GM23338 (cell line): ENCODE measurements at regions not wholly inside any gene's neighbourhood (a gene's known extent, or its start where the extent isn't known, plus 50 kb on each side); places are given as distances from the start of the nearest gene placed in this dataset.

Experiments
- ATAC-seq: fragments of 200-7000 bp; cut with Tn5 transposase; 3 replicates; pipeline ENCODE4 v1.9.1; 2020
- DNase-seq: peaks from one replicate; pipeline ENCODE4 v3.0.0-alpha.2; 2015; ENCODE audit warnings: low spot score
- H2AFZ ChIP-seq: fragments of 200-600 bp; sonication (generic); 2 replicates; pipeline ENCODE4 v1.8.0; 2016; ENCODE audit warnings: antibody characterized with exemption, mild to moderate bottlenecking, moderate library complexity
- H3F3A ChIP-seq: fragments of 200-600 bp; sonication (generic); replicated peaks from 2 replicates; pipeline ENCODE4 v1.8.0; 2017; ENCODE audit warnings: antibody characterized with exemption, mixed run types, low read depth
- H3K27ac ChIP-seq: fragments of 200-600 bp; sonication (generic); 2 replicates; pipeline ENCODE4 v1.6.1; 2016; ENCODE audit warnings: low read depth
- H3K27me3 ChIP-seq: fragments of 200-600 bp; sonication (generic); 2 replicates; pipeline ENCODE4 v1.8.0; 2016; ENCODE audit warnings: mild to moderate bottlenecking, mixed run types, moderate library complexity; ENCODE audit not compliant: insufficient read depth
- H3K36me3 ChIP-seq: fragments of 200-600 bp; sonication (generic); 2 replicates; pipeline ENCODE4 v1.8.0; 2016; ENCODE audit warnings: mild to moderate bottlenecking; ENCODE audit not compliant: insufficient read depth
- H3K4me1 ChIP-seq: fragments of 200-600 bp; sonication (generic); 2 replicates; pipeline ENCODE4 v1.8.0; 2016; ENCODE audit warnings: mild to moderate bottlenecking, moderate library complexity; ENCODE audit not compliant: insufficient read depth
- H3K4me2 ChIP-seq: fragments of 200-600 bp; sonication (generic); 2 replicates; pipeline ENCODE4 v1.7.1; 2017; ENCODE audit warnings: mixed run types
- H3K4me3 ChIP-seq: fragments of 200-600 bp; sonication (generic); 2 replicates; pipeline ENCODE4 v1.6.1; 2016; ENCODE audit warnings: mixed run types
- H3K79me2 ChIP-seq: fragments of 200-600 bp; sonication (generic); replicated peaks from 2 replicates; pipeline ENCODE4 v1.8.0; 2017; ENCODE audit warnings: mild to moderate bottlenecking; ENCODE audit not compliant: insufficient read depth
- H3K9me2 ChIP-seq: fragments of 200-600 bp; sonication (generic); 2 replicates; pipeline ENCODE4 v1.8.0; 2017; ENCODE audit not compliant: insufficient read depth
- H4K20me1 ChIP-seq: fragments of 200-600 bp; sonication (generic); replicated peaks from 2 replicates; pipeline ENCODE4 v1.8.0; 2017; ENCODE audit warnings: mild to moderate bottlenecking; ENCODE audit not compliant: insufficient read depth
- H3K27ac Mint-ChIP-seq: 2 replicates; pipeline ENCODE4 v1.8.0; 2020; ENCODE audit warnings: inconsistent platforms, mild to moderate bottlenecking, moderate library complexity, mixed read lengths
- H3K27me3 Mint-ChIP-seq: 3 replicates; pipeline ENCODE4 v1.8.0; 2022; ENCODE audit warnings: low read depth, mild to moderate bottlenecking, moderate library complexity, mixed read lengths, inconsistent platforms; ENCODE audit not compliant: insufficient read depth, poor library complexity
- H3K36me3 Mint-ChIP-seq: 3 replicates; pipeline ENCODE4 v1.8.0; 2021; ENCODE audit warnings: low read depth, mild to moderate bottlenecking, inconsistent platforms, moderate library complexity, mixed read lengths
- H3K4me1 Mint-ChIP-seq: 3 replicates; pipeline ENCODE4 v1.8.0; 2020; ENCODE audit warnings: mild to moderate bottlenecking, inconsistent platforms, mixed read lengths
- H3K4me3 Mint-ChIP-seq: 3 replicates; pipeline ENCODE4 v1.8.0; 2021; ENCODE audit warnings: moderate library complexity, mild to moderate bottlenecking, inconsistent platforms, mixed read lengths
- H3K9me3 Mint-ChIP-seq: 3 replicates; pipeline ENCODE4 v1.8.0; 2020; ENCODE audit warnings: moderate library complexity, mild to moderate bottlenecking, inconsistent platforms, mixed read lengths
- CREB1 ChIP-seq: fragments of 250-450 bp; sonication (Bioruptor Pico); IDR thresholded peaks from 2 replicates; pipeline ENCODE4 v1.5.0; 2020; ENCODE audit warnings: low read depth, mild to moderate bottlenecking, moderate library complexity
- ETS1 ChIP-seq: IDR thresholded peaks from 2 replicates; pipeline ENCODE4 v1.6.1; 2016; ENCODE audit warnings: antibody characterized with exemption
- EZH2 ChIP-seq: fragments of 200-600 bp; sonication (generic); IDR thresholded peaks from one replicate; pipeline ENCODE4 v1.8.0; 2017; ENCODE audit warnings: antibody characterized with exemption, mild to moderate bottlenecking, low read depth; ENCODE audit not compliant: unreplicated experiment
- EZH2phosphoT487 ChIP-seq: fragments of 200-600 bp; sonication (generic); IDR thresholded peaks from one replicate; pipeline ENCODE4 v1.8.1; 2018; ENCODE audit warnings: antibody characterized with exemption; ENCODE audit not compliant: unreplicated experiment
- POLR2AphosphoS5 ChIP-seq: IDR thresholded peaks from 2 replicates; pipeline ENCODE4 v1.6.1; 2016; ENCODE audit warnings: antibody characterized with exemption, low read depth
- REST ChIP-seq: IDR thresholded peaks from one replicate; pipeline ENCODE4 v1.6.1; 2018; ENCODE audit warnings: antibody characterized with exemption; ENCODE audit not compliant: unreplicated experiment
- STAT1 ChIP-seq: IDR thresholded peaks from one replicate; pipeline ENCODE4 v1.6.1; 2016; ENCODE audit warnings: antibody characterized with exemption; ENCODE audit not compliant: unreplicated experiment
- ZNF114 ChIP-seq: fragments of 250-450 bp; sonication (Bioruptor Pico); IDR thresholded peaks from 2 replicates; pipeline ENCODE4 v1.5.0; 2020; ENCODE audit warnings: mild to moderate bottlenecking, moderate library complexity
- ZNF331 ChIP-seq: fragments of 250-450 bp; sonication (Bioruptor Pico); IDR thresholded peaks from 2 replicates; pipeline ENCODE4 v1.5.0; 2020; ENCODE audit warnings: low read depth, mild to moderate bottlenecking, moderate library complexity
- ZNF462 ChIP-seq: fragments of 250-450 bp; sonication (Bioruptor Pico); IDR thresholded peaks from 2 replicates; pipeline ENCODE4 v1.5.0; 2020; ENCODE audit warnings: mild to moderate bottlenecking, moderate library complexity

GRCh38 chr20:63142933-63143332, 73.0 kb downstream of the YTHDF1 start:
- no peaks in the 10 kb centered on the region for H4K20me1 ChIP-seq
- H3K4me2 ChIP-seq = no peak overlapping the region
- no peak overlapping the region for H3K27ac Mint-ChIP-seq
- 0 out of 2 replicates have a peak, but pooled peaks cover 3% of the 10 kb centered on the region for H3K9me2 ChIP-seq
- TF ChIP-seq ZNF114 (CRISPR knock-in tag) = no peak
- TF ChIP-seq EZH2phosphoT487 = no peak
- TF ChIP-seq ZNF331 (CRISPR knock-in tag) = no peak
- TF ChIP-seq ZNF462 = no peak
- TF ChIP-seq EZH2 = no peak
- TF ChIP-seq ETS1 = no peak
- no peak for TF ChIP-seq REST
- no peak for TF ChIP-seq CREB1 (CRISPR knock-in tag)
- no peak for TF ChIP-seq STAT1
- no peak for TF ChIP-seq POLR2AphosphoS5
- H3K36me3 Mint-ChIP-seq = peaks cover under 1% of the 10 kb centered on the region; the same call in 1 of the 3 replicates
- no peak overlapping the region for H2AFZ ChIP-seq
- no peaks in the 10 kb centered on the region for H3K79me2 ChIP-seq
- no peak overlapping the region for H3K4me3 ChIP-seq
- H3K4me1 Mint-ChIP-seq = peaks cover 5% of the 10 kb centered on the region; the same call in 1 of the 3 replicates
- H3K27me3 Mint-ChIP-seq = no peaks in the 10 kb centered on the region
- no peaks in the 10 kb centered on the region for H3K27me3 ChIP-seq
- no peaks in the 10 kb centered on the region for H3F3A ChIP-seq
- H3K9me3 Mint-ChIP-seq = peaks cover 13% of the 10 kb centered on the region
- no peak overlapping the region for H3K27ac ChIP-seq
- H3K4me3 Mint-ChIP-seq = no peak overlapping the region
- no peaks in the 10 kb centered on the region for H3K36me3 ChIP-seq
- ATAC-seq = no peak
- peaks cover 4% of the 10 kb centered on the region; the same call in 1 of the 2 replicates for H3K4me1 ChIP-seq
- DNase-seq = no peak
